ENCODE measurements at regions not wholly inside any gene's neighbourhood (a gene's known extent, or its start where the extent isn't known, plus 50 kb on each side); places are given as distances from the start of the nearest gene placed in this dataset.

DNA sequence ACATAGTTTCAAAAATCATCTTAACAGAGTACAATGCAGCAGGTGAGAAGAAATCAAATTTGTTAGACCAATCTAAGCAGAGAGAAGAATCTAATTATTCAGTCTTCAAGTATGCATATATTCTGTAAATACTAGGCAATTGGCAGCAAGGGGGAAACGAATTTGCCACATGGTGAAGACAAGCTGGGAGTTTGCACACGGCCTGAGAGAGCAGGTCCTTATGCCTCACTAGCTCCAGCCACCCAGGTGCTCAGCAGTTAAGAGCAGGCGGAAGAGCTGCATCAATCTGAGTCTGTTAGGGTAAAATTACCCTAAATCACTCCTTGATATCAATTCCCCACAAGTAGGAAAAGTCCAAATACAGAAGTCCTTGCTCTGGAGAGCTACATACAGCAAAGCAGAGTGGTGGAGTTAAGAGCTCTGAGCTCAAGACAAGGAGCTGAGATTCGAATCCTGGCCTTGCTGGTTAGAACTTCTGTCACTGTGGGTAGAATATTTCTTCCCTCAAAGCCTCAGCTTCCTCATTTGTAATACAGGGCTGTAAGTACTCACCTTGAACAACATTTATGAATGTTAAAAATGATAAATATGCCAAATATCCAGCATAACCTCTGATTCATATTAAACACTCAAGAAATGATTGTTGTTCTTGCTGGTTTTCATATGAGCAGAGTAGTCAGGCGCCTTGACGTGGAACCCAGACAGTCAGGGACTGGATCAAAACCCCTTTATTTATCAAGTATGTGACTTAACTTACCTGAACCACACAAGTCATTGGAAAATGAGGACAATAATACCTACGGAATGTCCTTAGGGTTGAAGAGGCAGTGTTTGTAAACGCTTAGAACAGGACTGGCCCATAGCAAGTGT lies 444.2 kb downstream of the CDH26 start:
- H3K4me1 Mint-ChIP-seq (ENCODE audit: low read depth): no peaks in the 10 kb centered on the region
- DNase-seq (ENCODE audit: low spot score): no peak
- H3K36me3 Mint-ChIP-seq (ENCODE audit: low read depth): no peaks in the 10 kb centered on the region
- H3K27ac Mint-ChIP-seq (ENCODE audit: unreplicated experiment): no peak overlapping the region
- H3K9me3 Mint-ChIP-seq (ENCODE audit: low read depth): peaks cover 15% of the 10 kb centered on the region
- TF ChIP-seq, protein P1, sequence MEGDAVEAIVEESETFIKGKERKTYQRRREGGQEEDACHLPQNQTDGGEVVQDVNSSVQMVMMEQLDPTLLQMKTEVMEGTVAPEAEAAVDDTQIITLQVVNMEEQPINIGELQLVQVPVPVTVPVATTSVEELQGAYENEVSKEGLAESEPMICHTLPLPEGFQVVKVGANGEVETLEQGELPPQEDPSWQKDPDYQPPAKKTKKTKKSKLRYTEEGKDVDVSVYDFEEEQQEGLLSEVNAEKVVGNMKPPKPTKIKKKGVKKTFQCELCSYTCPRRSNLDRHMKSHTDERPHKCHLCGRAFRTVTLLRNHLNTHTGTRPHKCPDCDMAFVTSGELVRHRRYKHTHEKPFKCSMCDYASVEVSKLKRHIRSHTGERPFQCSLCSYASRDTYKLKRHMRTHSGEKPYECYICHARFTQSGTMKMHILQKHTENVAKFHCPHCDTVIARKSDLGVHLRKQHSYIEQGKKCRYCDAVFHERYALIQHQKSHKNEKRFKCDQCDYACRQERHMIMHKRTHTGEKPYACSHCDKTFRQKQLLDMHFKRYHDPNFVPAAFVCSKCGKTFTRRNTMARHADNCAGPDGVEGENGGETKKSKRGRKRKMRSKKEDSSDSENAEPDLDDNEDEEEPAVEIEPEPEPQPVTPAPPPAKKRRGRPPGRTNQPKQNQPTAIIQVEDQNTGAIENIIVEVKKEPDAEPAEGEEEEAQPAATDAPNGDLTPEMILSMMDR (IDR thresholded peaks at IDR 0.05): no peak
- H3K4me3 Mint-ChIP-seq (ENCODE audit: unreplicated experiment): no peak overlapping the region
- H3K27me3 Mint-ChIP-seq (ENCODE audit: low read depth): peaks cover 2% of the 10 kb centered on the region

DNA sequence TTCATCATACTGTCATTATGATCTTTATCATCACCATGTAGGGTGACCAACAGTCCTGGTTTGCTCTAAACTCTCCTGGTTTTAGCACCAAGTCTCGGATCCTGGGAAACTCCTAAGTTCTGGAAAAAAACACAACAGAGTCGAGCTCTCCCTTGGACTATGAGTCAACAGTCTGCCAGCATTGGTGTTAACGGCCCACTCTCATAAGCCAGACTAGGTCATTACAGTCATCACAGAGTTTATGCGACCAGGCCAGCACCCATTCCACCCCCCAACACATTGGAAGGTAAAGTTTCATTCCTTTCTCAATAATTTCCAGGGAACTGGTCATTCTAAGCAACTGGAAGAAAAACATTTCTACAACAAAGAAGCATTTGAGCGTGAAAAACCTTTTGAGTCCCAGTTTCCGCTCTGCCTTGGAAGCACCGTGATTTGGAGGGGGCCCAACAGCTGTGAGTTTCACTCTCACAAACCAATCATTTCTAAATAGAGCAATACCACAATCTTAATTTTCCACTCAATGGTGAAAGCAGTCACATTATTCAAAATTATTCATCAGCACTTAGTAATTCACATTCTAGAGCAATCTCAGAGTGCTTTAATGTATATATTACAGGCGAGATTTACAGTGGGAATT lies 445.0 kb downstream of the CDH26 start:
- Mint-ChIP-seq H3K4me3 (ENCODE audit: unreplicated experiment) (no peak overlapping the region), H3K27me3 (ENCODE audit: low read depth) (peaks cover 2% of the 10 kb centered on the region), H3K9me3 (ENCODE audit: low read depth) (peaks cover 15% of the 10 kb centered on the region), H3K27ac (ENCODE audit: unreplicated experiment) (no peak overlapping the region), H3K4me1 (ENCODE audit: low read depth) (no peaks in the 10 kb centered on the region), H3K36me3 (ENCODE audit: low read depth) (no peaks in the 10 kb centered on the region)
- DNase-seq (ENCODE audit: low spot score): no peak
- TF ChIP-seq, protein P1 (IDR thresholded peaks at IDR 0.05): no peak

GRCh38 chr20:60407011-60407771 lies 449.0 kb downstream of the CDH26 start:
- Mint-ChIP-seq H3K27ac (ENCODE audit: unreplicated experiment) (no peak overlapping the region), H3K4me3 (ENCODE audit: unreplicated experiment) (no peak overlapping the region), H3K9me3 (ENCODE audit: low read depth) (peaks cover 7% of the 10 kb centered on the region), H3K36me3 (ENCODE audit: low read depth) (no peaks in the 10 kb centered on the region), H3K27me3 (ENCODE audit: low read depth) (no peaks in the 10 kb centered on the region), H3K4me1 (ENCODE audit: low read depth) (no peaks in the 10 kb centered on the region)
- DNase-seq (ENCODE audit: low spot score): no peak
- TF ChIP-seq, protein P1 (IDR thresholded peaks at IDR 0.05): no peak

DNA sequence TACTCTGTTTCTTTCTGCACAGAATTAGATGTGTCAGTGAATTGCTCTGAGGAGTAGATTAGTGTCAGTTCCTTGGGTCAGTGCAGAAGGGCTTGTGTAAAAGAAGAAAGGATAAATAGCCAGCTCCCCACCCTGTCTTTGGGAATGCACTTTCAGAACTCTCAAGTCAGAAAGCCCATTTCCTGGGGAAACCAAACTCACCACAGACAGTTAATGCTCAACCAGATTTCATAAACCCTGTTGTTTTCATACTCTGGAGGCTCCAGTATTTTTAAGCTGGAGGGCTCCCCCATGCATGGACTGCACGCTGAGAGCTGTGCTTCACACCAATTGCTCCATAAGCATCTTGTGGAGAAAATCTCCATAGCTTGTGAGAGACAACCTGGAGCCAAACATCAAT lies 449.7 kb downstream of the CDH26 start:
- no peak overlapping the region for H3K4me3 Mint-ChIP-seq (ENCODE audit: unreplicated experiment)
- no peak overlapping the region for H3K27ac Mint-ChIP-seq (ENCODE audit: unreplicated experiment)
- no peaks in the 10 kb centered on the region for H3K4me1 Mint-ChIP-seq (ENCODE audit: low read depth)
- H3K36me3 Mint-ChIP-seq (ENCODE audit: low read depth): no peaks in the 10 kb centered on the region
- no peaks in the 10 kb centered on the region for H3K27me3 Mint-ChIP-seq (ENCODE audit: low read depth)
- TF ChIP-seq, protein P1 (IDR thresholded peaks at IDR 0.05): no peak
- no peak for DNase-seq (ENCODE audit: low spot score)
- H3K9me3 Mint-ChIP-seq (ENCODE audit: low read depth): peaks cover 7% of the 10 kb centered on the region

DNA sequence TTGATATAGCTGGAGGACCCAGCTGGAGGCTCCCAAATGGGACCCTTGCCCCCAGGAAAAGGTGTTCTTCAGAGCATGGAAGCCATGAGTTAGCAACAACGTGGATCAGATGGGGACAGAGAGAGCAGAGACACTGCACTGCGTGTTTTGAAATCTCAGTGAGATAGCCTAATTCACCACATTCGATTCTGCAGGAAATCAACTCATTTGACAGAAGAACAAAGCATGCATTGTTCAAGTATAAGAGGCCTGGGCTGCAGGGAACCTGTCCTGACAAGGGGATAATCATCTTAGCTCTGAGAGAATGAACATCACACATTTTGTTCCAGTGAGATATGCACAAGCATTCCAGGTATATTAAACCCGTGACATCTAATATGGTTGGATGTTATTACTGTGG lies 450.2 kb downstream of the CDH26 start:
- no peaks in the 10 kb centered on the region for H3K27me3 Mint-ChIP-seq (ENCODE audit: low read depth)
- no peaks in the 10 kb centered on the region for H3K4me1 Mint-ChIP-seq (ENCODE audit: low read depth)
- no peak for DNase-seq (ENCODE audit: low spot score)
- no peak overlapping the region for H3K27ac Mint-ChIP-seq (ENCODE audit: unreplicated experiment)
- TF ChIP-seq, protein P1 (IDR thresholded peaks at IDR 0.05): no peak
- H3K4me3 Mint-ChIP-seq (ENCODE audit: unreplicated experiment): no peak overlapping the region
- peaks cover 7% of the 10 kb centered on the region for H3K9me3 Mint-ChIP-seq (ENCODE audit: low read depth)
- H3K36me3 Mint-ChIP-seq (ENCODE audit: low read depth): no peaks in the 10 kb centered on the region
